ENCODE measurements at regions not wholly inside any gene's neighbourhood (a gene's known extent, or its start where the extent isn't known, plus 50 kb on each side); places are given as distances from the start of the nearest gene placed in this dataset.

GRCh38 chr13:28552288-28552687 lies 57.4 kb upstream of the FLT1 start:
- H3K27me3 Mint-ChIP-seq (ENCODE audit: insufficient read depth) = peaks cover 3% of the 10 kb centered on the region
- H3K27me3 ChIP-seq (ENCODE audit: control insufficient read depth, insufficient read depth, low read length, poor library complexity, severe bottlenecking) = no peaks in the 10 kb centered on the region
- peaks cover 15% of the 10 kb centered on the region for H3K4me1 Mint-ChIP-seq
- no peak overlapping the region for H3K4me3 ChIP-seq (ENCODE audit: low read length)
- H3K9me3 ChIP-seq (ENCODE audit: control insufficient read depth, low read length) = no peaks in the 10 kb centered on the region
- WGBS, 2 experiments (ENCODE audit: insufficient coverage in 1 of 2, insufficient read length in 1 of 2) = 94 to 100% methylated on average over 1 of the region's 1 CpG
- H3K27ac ChIP-seq (ENCODE audit: low read depth, low read length) = no peak overlapping the region
- H3K9ac ChIP-seq (ENCODE audit: extremely low read depth, low read length, poor library complexity, severe bottlenecking) = no peak overlapping the region
- no peak overlapping the region for H3K27ac Mint-ChIP-seq
- H3K36me3 ChIP-seq (ENCODE audit: control insufficient read depth, insufficient read depth, low read length) = no peaks in the 10 kb centered on the region
- no peak for DNase-seq
- H3K4me3 Mint-ChIP-seq = no peak overlapping the region
- peaks cover 3% of the 10 kb centered on the region for H3K4me1 ChIP-seq (ENCODE audit: control insufficient read depth, insufficient read depth, low read length)
- H3K36me3 Mint-ChIP-seq (ENCODE audit: low read depth) = no peaks in the 10 kb centered on the region
- TF ChIP-seq, protein P1, sequence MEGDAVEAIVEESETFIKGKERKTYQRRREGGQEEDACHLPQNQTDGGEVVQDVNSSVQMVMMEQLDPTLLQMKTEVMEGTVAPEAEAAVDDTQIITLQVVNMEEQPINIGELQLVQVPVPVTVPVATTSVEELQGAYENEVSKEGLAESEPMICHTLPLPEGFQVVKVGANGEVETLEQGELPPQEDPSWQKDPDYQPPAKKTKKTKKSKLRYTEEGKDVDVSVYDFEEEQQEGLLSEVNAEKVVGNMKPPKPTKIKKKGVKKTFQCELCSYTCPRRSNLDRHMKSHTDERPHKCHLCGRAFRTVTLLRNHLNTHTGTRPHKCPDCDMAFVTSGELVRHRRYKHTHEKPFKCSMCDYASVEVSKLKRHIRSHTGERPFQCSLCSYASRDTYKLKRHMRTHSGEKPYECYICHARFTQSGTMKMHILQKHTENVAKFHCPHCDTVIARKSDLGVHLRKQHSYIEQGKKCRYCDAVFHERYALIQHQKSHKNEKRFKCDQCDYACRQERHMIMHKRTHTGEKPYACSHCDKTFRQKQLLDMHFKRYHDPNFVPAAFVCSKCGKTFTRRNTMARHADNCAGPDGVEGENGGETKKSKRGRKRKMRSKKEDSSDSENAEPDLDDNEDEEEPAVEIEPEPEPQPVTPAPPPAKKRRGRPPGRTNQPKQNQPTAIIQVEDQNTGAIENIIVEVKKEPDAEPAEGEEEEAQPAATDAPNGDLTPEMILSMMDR (conservative IDR thresholded peaks at IDR 0.05) = no peak
- peaks cover 3% of the 10 kb centered on the region for H3K9me3 Mint-ChIP-seq

- peaks cover 3% of the 10 kb centered on the region for H3K9me3 Mint-ChIP-seq
Measured at GRCh38 chr13:28551498-28551895, 56.6 kb upstream of the FLT1 start.

GRCh38 chr13:28550721-28551497 lies 56.0 kb upstream of the FLT1 start:
- peaks cover 12% of the 10 kb centered on the region for H3K4me1 Mint-ChIP-seq

More at GRCh38 chr13:28551498-28551895, 56.6 kb upstream of the FLT1 start:
- Histone ChIP-seq H3K27ac (ENCODE audit: low read depth, low read length) (no peak overlapping the region), H3K4me1 (ENCODE audit: control insufficient read depth, insufficient read depth, low read length) (peaks cover 3% of the 10 kb centered on the region), H3K36me3 (ENCODE audit: control insufficient read depth, insufficient read depth, low read length) (no peaks in the 10 kb centered on the region), H3K9me3 (ENCODE audit: control insufficient read depth, low read length) (no peaks in the 10 kb centered on the region), H3K9ac (ENCODE audit: extremely low read depth, low read length, poor library complexity, severe bottlenecking) (no peak overlapping the region), H3K4me3 (ENCODE audit: low read length) (no peak overlapping the region), H3K27me3 (ENCODE audit: control insufficient read depth, insufficient read depth, low read length, poor library complexity, severe bottlenecking) (no peaks in the 10 kb centered on the region)
- Mint-ChIP-seq H3K4me3 (no peak overlapping the region), H3K36me3 (ENCODE audit: low read depth) (no peaks in the 10 kb centered on the region), H3K27me3 (ENCODE audit: insufficient read depth) (peaks cover 3% of the 10 kb centered on the region), H3K4me1 (peaks cover 15% of the 10 kb centered on the region), H3K27ac (no peak overlapping the region)
- DNase-seq = no peak
- 92 to 100% methylated on average over 2 of the region's 2 CpGs for WGBS, 2 experiments (ENCODE audit: insufficient coverage in 1 of 2, insufficient read length in 1 of 2)
- TF ChIP-seq, protein P1 (conservative IDR thresholded peaks at IDR 0.05) = no peak

More at GRCh38 chr13:28550721-28551497, 56.0 kb upstream of the FLT1 start:
- H3K9ac ChIP-seq (ENCODE audit: extremely low read depth, low read length, poor library complexity, severe bottlenecking) = no peak overlapping the region
- no peaks in the 10 kb centered on the region for H3K27me3 ChIP-seq (ENCODE audit: control insufficient read depth, insufficient read depth, low read length, poor library complexity, severe bottlenecking)
- 94 to 100% methylated on average over 1 to 6 of the region's 7 CpGs for WGBS, 2 experiments (ENCODE audit: insufficient coverage in 1 of 2, insufficient read length in 1 of 2)
- no peaks in the 10 kb centered on the region for H3K9me3 ChIP-seq (ENCODE audit: control insufficient read depth, low read length)
- peaks cover 3% of the 10 kb centered on the region for H3K4me1 ChIP-seq (ENCODE audit: control insufficient read depth, insufficient read depth, low read length)
- TF ChIP-seq, protein P1 (conservative IDR thresholded peaks at IDR 0.05) = no peak
- Mint-ChIP-seq H3K4me3 (no peak overlapping the region), H3K27ac (no peak overlapping the region), H3K9me3 (peaks cover 4% of the 10 kb centered on the region), H3K27me3 (ENCODE audit: insufficient read depth) (peaks cover 3% of the 10 kb centered on the region), H3K36me3 (ENCODE audit: low read depth) (no peaks in the 10 kb centered on the region)
- H3K36me3 ChIP-seq (ENCODE audit: control insufficient read depth, insufficient read depth, low read length) = no peaks in the 10 kb centered on the region
- no peak overlapping the region for H3K4me3 ChIP-seq (ENCODE audit: low read length)
- H3K27ac ChIP-seq (ENCODE audit: low read depth, low read length) = no peak overlapping the region
- no peak for DNase-seq

Measured in endodermal cell (in vitro differentiated cells).